IPS DF 4.7 (cell line): ENCODE measurements at regions not wholly inside any gene's neighbourhood (a gene's known extent, or its start where the extent isn't known, plus 50 kb on each side); places are given as distances from the start of the nearest gene placed in this dataset.
"Not testable (repeated sequence)": the region's sequence is repeated elsewhere in the genome, so short reads cannot be mapped to it uniquely, and the experiment has no call there.

ENCODE experiments used
- DNase-seq: peaks from one replicate; pipeline ENCODE4 v3.0.0-alpha.2; 2013; ENCODE audit warnings: low spot score; ENCODE audit errors: extremely low read depth

GRCh38 chrX:136975684-136976470 is 57.9 kb downstream of the GPR101 start:
- DNase-seq: no peak

- DNase-seq: no peak
Observed at GRCh38 chrX:136967966-136968365, 65.8 kb downstream of the GPR101 start.

GRCh38 chrX:136963973-136964372 is 69.8 kb downstream of the GPR101 start:
- DNase-seq: no peak

GRCh38 chrX:136961594-136962135 is 72.1 kb downstream of the GPR101 start:
- DNase-seq: no peak

GRCh38 chrX:136954930-136955329 is 74.4 kb upstream of the RBMX start:
- no peak for DNase-seq

GRCh38 chrX:136953867-136954787 is 73.6 kb upstream of the RBMX start:
- peak; percentile 9 for DNase-seq

GRCh38 chrX:136950211-136950610 is 69.7 kb upstream of the RBMX start:
- DNase-seq: no peak

- DNase-seq: no peak
Observed at GRCh38 chrX:136941396-136942337, 61.1 kb upstream of the RBMX start.

GRCh38 chrX:136936183-136936549 is 55.6 kb upstream of the RBMX start:
- no peak for DNase-seq

- not testable (repeated sequence) for DNase-seq
Observed at GRCh38 chrX:136935533-136936182, 55.1 kb upstream of the RBMX start.

- DNase-seq: not testable (repeated sequence)
Observed at GRCh38 chrX:136934652-136935051, 54.1 kb upstream of the RBMX start.

- DNase-seq: no peak
Observed at GRCh38 chrX:136933611-136934145, 53.2 kb upstream of the RBMX start.

- no peak for DNase-seq
Observed at GRCh38 chrX:136931661-136932060, 51.1 kb upstream of the RBMX start.
